Fibroblast of pulmonary artery (primary cell): ENCODE measurements at regions not wholly inside any gene's neighbourhood (a gene's known extent, or its start where the extent isn't known, plus 50 kb on each side); places are given as distances from the start of the nearest gene placed in this dataset.

Source experiments
- DNase-seq: peaks from one replicate; pipeline ENCODE4 v3.0.0-alpha.2; 2010; ENCODE audit warnings: low read depth
- H3K4me3 ChIP-seq: replicated peaks from 2 replicates; pipeline ENCODE4 v1.5.1; 2011; ENCODE audit warnings: low read depth, mild to moderate bottlenecking, control low read depth, low read length, moderate library complexity
- CTCF ChIP-seq: IDR thresholded peaks from 2 replicates; pipeline ENCODE4 v1.5.1; 2011; ENCODE audit warnings: mild to moderate bottlenecking, control low read depth, low read length, inconsistent platforms; ENCODE audit errors: missing control alignments

DNA sequence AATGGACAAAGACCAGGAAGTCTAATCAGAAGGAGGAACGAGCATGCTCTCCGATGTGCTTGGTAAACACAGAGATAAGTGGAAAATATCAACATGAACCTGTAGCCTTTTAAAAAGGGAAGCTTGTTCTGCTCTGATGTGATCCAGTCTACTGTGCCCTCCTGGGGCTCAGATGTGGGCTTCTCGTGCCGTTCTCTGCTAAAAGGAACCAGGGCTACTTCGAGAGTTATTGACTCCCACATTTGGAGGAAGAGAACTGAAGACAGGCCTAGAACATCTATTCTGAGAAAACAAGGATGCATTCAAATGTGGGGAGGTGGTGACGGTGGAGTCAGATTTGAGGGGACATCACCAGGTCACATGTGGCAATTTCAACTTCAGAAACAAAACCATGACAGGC lies 325.4 kb downstream of the GLRX3 start:
- DNase-seq = no peak
- TF ChIP-seq CTCF = no peak

GRCh38 chr10:130463104-130463875 lies 327.1 kb downstream of the GLRX3 start:
- DNase-seq = no peak
- TF ChIP-seq CTCF = no peak
- H3K4me3 ChIP-seq = no peak overlapping the region

More for the DNA sequence above, 325.4 kb downstream of the GLRX3 start:
- no peak overlapping the region for H3K4me3 ChIP-seq

GRCh38 chr10:130463876-130464364 lies 327.7 kb downstream of the GLRX3 start:
- H3K4me3 ChIP-seq = no peak overlapping the region
- DNase-seq = no peak
- TF ChIP-seq CTCF = no peak

DNA sequence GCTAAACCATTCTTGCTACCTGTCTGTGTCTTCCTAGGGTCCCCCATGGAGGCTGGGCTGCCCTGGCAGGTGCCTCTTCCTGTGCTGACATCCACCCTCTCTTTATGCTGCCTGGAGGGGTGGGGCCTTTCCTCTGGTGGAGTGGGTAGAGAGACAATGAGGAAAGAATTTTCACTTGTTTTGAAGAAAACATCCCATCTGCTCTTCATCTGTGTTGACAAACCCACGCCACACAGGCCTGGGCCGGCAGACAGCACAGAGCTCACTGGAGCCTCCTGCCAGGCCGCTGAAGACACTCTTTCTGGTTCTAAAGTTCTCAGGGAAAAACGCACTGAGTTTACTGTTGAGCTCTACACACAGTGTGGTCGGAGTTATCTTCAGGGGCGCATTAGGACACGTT lies 328.2 kb downstream of the GLRX3 start:
- TF ChIP-seq CTCF = no peak
- no peak overlapping the region for H3K4me3 ChIP-seq
- no peak for DNase-seq

- no peak for TF ChIP-seq CTCF
- H3K4me3 ChIP-seq = no peak overlapping the region
- DNase-seq = no peak
These were observed 330.2 kb downstream of the GLRX3 start for GRCh38 chr10:130466271-130466997.

DNA sequence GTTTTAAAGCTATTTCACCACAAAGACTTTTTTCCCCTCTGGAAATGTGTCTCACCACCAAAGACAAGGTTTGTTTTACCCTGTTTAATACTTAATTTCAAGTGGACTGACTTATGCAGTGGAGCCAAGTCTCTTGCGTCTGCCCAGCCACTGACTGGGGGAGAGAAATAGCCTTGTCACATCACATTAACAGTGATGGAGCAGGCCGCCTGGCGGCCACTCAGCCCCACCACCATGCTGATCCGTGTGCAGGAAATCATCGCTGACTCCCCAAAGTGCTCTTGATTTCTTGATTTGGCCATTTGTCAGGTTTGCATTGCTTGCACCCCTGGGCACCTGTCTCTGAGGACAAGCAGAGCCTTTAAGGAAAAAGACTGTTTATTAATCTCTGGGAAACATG lies 334.1 kb downstream of the GLRX3 start:
- H3K4me3 ChIP-seq = no peak overlapping the region
- TF ChIP-seq CTCF = no peak
- DNase-seq = no peak
